ENCODE measurements at regions not wholly inside any gene's neighbourhood (a gene's known extent, or its start where the extent isn't known, plus 50 kb on each side); places are given as distances from the start of the nearest gene placed in this dataset.

- TF ChIP-seq CTCF (conservative IDR thresholded peaks at IDR 0.05; ENCODE audit: low read depth, low read length), result no peak
- DNase-seq (ENCODE audit: low read depth), result no peak
Observed at GRCh38 chr13:104181526-104182231, 1115.5 kb upstream of the SLC10A2 start.

GRCh38 chr13:104170980-104171555 lies 1104.9 kb upstream of the SLC10A2 start:
- no peak overlapping the region for H3K4me3 ChIP-seq (ENCODE audit: low read length)
- no peak for DNase-seq (ENCODE audit: low read depth)
- TF ChIP-seq CTCF (conservative IDR thresholded peaks at IDR 0.05; ENCODE audit: low read depth, low read length), result no peak

More at GRCh38 chr13:104181526-104182231, 1115.5 kb upstream of the SLC10A2 start:
- H3K4me3 ChIP-seq (ENCODE audit: low read length), result no peak overlapping the region

GRCh38 chr13:104163866-104164630 lies 1097.8 kb upstream of the SLC10A2 start:
- no peak for DNase-seq (ENCODE audit: low read depth)
- no peak for TF ChIP-seq CTCF (conservative IDR thresholded peaks at IDR 0.05; ENCODE audit: low read depth, low read length)
- no peak overlapping the region for H3K4me3 ChIP-seq (ENCODE audit: low read length)

GRCh38 chr13:104160536-104160935 lies 1094.3 kb upstream of the SLC10A2 start:
- no peak for TF ChIP-seq CTCF (conservative IDR thresholded peaks at IDR 0.05; ENCODE audit: low read depth, low read length)
- DNase-seq (ENCODE audit: low read depth), result no peak
- H3K4me3 ChIP-seq (ENCODE audit: low read length), result no peak overlapping the region

- TF ChIP-seq CTCF (conservative IDR thresholded peaks at IDR 0.05; ENCODE audit: low read depth, low read length), result no peak
- no peak overlapping the region for H3K4me3 ChIP-seq (ENCODE audit: low read length)
- DNase-seq (ENCODE audit: low read depth), result no peak
Observed at GRCh38 chr13:104143760-104144416, 1077.7 kb upstream of the SLC10A2 start.

- no peak for TF ChIP-seq CTCF (conservative IDR thresholded peaks at IDR 0.05; ENCODE audit: low read depth, low read length)
- no peak overlapping the region for H3K4me3 ChIP-seq (ENCODE audit: low read length)
- DNase-seq (ENCODE audit: low read depth), result peak; percentile 30
Observed at GRCh38 chr13:104140552-104140951, 1074.3 kb upstream of the SLC10A2 start.

Measured in retinal pigment epithelial cell (primary cell).